ENCODE measurements at regions not wholly inside any gene's neighbourhood (a gene's known extent, or its start where the extent isn't known, plus 50 kb on each side); places are given as distances from the start of the nearest gene placed in this dataset.

GRCh38 chr10:113431398-113432160 lies 121.3 kb upstream of the HABP2 start:
- no peaks in the 10 kb centered on the region for H3K4me1 ChIP-seq (ENCODE audit: control insufficient read depth in 1 of 2, low read depth in 2 of 2)
- DNase-seq (ENCODE audit: low spot score): no peak
- H3K36me3 ChIP-seq: no peaks in the 10 kb centered on the region
- no peak overlapping the region for H3K4me3 ChIP-seq
- H3K27me3 ChIP-seq (replicated peaks; ENCODE audit: insufficient read depth): no peaks in the 10 kb centered on the region
- H3K27ac ChIP-seq: no peak overlapping the region
- H3K9me3 ChIP-seq: no peaks in the 10 kb centered on the region
- TF ChIP-seq, protein P1, sequence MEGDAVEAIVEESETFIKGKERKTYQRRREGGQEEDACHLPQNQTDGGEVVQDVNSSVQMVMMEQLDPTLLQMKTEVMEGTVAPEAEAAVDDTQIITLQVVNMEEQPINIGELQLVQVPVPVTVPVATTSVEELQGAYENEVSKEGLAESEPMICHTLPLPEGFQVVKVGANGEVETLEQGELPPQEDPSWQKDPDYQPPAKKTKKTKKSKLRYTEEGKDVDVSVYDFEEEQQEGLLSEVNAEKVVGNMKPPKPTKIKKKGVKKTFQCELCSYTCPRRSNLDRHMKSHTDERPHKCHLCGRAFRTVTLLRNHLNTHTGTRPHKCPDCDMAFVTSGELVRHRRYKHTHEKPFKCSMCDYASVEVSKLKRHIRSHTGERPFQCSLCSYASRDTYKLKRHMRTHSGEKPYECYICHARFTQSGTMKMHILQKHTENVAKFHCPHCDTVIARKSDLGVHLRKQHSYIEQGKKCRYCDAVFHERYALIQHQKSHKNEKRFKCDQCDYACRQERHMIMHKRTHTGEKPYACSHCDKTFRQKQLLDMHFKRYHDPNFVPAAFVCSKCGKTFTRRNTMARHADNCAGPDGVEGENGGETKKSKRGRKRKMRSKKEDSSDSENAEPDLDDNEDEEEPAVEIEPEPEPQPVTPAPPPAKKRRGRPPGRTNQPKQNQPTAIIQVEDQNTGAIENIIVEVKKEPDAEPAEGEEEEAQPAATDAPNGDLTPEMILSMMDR (IDR thresholded peaks at IDR 0.05): no peak
- no peak for ATAC-seq (ENCODE audit: insufficient number of reproducible peaks, low FRiP score, low read depth)

- no peaks in the 10 kb centered on the region for H3K9me3 ChIP-seq
- no peaks in the 10 kb centered on the region for H3K27me3 ChIP-seq (replicated peaks; ENCODE audit: insufficient read depth)
- no peak overlapping the region for H3K27ac ChIP-seq
- TF ChIP-seq, protein P1 (IDR thresholded peaks at IDR 0.05): no peak
- no peak overlapping the region for H3K4me3 ChIP-seq
- DNase-seq (ENCODE audit: low spot score): no peak
- no peaks in the 10 kb centered on the region for H3K36me3 ChIP-seq
- no peaks in the 10 kb centered on the region for H3K4me1 ChIP-seq (ENCODE audit: control insufficient read depth in 1 of 2, low read depth in 2 of 2)
- no peak for ATAC-seq (ENCODE audit: insufficient number of reproducible peaks, low FRiP score, low read depth)
Observed at GRCh38 chr10:113433711-113434110, 119.1 kb upstream of the HABP2 start.

DNA sequence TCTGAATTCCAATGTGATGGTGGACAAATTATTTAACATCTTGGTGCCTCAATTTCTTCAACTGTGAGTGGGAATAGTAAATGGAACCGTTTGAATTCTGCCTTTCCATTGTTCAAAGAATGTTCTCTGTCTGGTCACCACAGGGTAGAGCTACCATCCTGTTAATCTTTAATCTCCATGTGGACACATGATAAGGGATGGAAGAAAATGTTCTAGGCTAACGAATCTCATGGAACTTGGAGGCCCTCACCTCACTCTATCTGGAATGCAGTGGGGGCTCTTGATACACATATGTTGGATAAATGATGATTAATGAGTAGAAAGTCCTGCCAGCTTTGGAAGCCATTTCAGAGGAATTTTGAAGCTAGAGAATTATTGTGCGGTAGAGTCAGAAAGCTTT lies 118.5 kb upstream of the HABP2 start:
- DNase-seq (ENCODE audit: low spot score) (no peak), ATAC-seq (ENCODE audit: insufficient number of reproducible peaks, low FRiP score, low read depth) (no peak)
- Histone ChIP-seq H3K27ac (no peak overlapping the region), H3K4me3 (no peak overlapping the region), H3K4me1 (ENCODE audit: control insufficient read depth in 1 of 2, low read depth in 2 of 2) (no peaks in the 10 kb centered on the region), H3K36me3 (no peaks in the 10 kb centered on the region), H3K27me3 (replicated peaks; ENCODE audit: insufficient read depth) (no peaks in the 10 kb centered on the region), H3K9me3 (no peaks in the 10 kb centered on the region)
- TF ChIP-seq, protein P1 (IDR thresholded peaks at IDR 0.05): no peak

GRCh38 chr10:113434950-113435349 lies 117.9 kb upstream of the HABP2 start:
- H3K27me3 ChIP-seq (replicated peaks; ENCODE audit: insufficient read depth): no peaks in the 10 kb centered on the region

DNA sequence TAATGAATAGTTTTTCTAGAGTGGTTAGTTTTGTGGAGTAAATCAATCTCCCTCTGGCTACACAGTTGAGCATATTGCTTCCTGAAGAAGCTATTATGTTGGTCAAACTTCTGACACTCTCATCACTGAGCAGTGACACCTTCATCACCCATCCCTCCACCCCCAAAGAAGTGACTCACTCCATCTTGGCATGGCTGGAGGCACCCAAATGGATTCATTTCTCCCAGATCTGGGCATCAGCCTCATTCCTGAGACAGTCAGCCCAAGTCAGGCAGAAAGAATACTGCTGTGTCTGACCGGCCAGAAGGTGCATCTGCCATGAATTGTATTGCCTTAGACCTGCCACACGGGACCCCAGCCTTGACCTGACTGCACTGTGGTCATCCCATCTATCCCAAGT lies 117.0 kb upstream of the HABP2 start:
- no peaks in the 10 kb centered on the region for H3K27me3 ChIP-seq (replicated peaks; ENCODE audit: insufficient read depth)

More at GRCh38 chr10:113434950-113435349, 117.9 kb upstream of the HABP2 start:
- Histone ChIP-seq H3K4me1 (ENCODE audit: control insufficient read depth in 1 of 2, low read depth in 2 of 2) (no peaks in the 10 kb centered on the region), H3K4me3 (no peak overlapping the region), H3K36me3 (no peaks in the 10 kb centered on the region), H3K9me3 (no peaks in the 10 kb centered on the region), H3K27ac (no peak overlapping the region)
- no peak for DNase-seq (ENCODE audit: low spot score)
- no peak for ATAC-seq (ENCODE audit: insufficient number of reproducible peaks, low FRiP score, low read depth)
- TF ChIP-seq, protein P1 (IDR thresholded peaks at IDR 0.05): no peak

More for the DNA sequence above, 117.0 kb upstream of the HABP2 start:
- H3K27ac ChIP-seq: no peak overlapping the region
- H3K36me3 ChIP-seq: no peaks in the 10 kb centered on the region
- no peaks in the 10 kb centered on the region for H3K4me1 ChIP-seq (ENCODE audit: control insufficient read depth in 1 of 2, low read depth in 2 of 2)
- TF ChIP-seq, protein P1 (IDR thresholded peaks at IDR 0.05): no peak
- DNase-seq (ENCODE audit: low spot score) (no peak), ATAC-seq (ENCODE audit: insufficient number of reproducible peaks, low FRiP score, low read depth) (no peak)
- H3K4me3 ChIP-seq: no peak overlapping the region
- no peaks in the 10 kb centered on the region for H3K9me3 ChIP-seq
